SK-N-SH (cell line): ENCODE measurements at regions not wholly inside any gene's neighbourhood (a gene's known extent, or its start where the extent isn't known, plus 50 kb on each side); places are given as distances from the start of the nearest gene placed in this dataset.
A peak's percentile ranks its signal among the peaks of the same experiment; 100 is the strongest.

Experiments
- CTCF ChIA-PET: fragments of 300-600, 350-600 bp; formaldehyde crosslinking; extraction: SDS; loops from one replicate; lab custom pipeline; 2021; lab: Yijun Ruan, JAX
- POLR2A ChIA-PET: fragments of 350-600 bp; sonication (Branson Sonifier 250); formaldehyde crosslinking; extraction: SDS; loops from one replicate; lab custom pipeline; 2020; ENCODE audit warnings: antibody characterized with exemption, inconsistent platforms; lab: Yijun Ruan, JAX
- DNase-seq: peaks from one replicate; pipeline ENCODE4 v3.0.0; 2012
- H2AFZ ChIP-seq: fragments of 200-600 bp; sonication (generic); 2 replicates; pipeline ENCODE4 v1.8.1; 2016; ENCODE audit warnings: antibody characterized with exemption, mild to moderate bottlenecking, low read depth
- H3F3A ChIP-seq: fragments of 200-600 bp; sonication (generic); replicated peaks from 2 replicates; pipeline ENCODE3; 2016; ENCODE audit warnings: antibody characterized with exemption, mild to moderate bottlenecking; ENCODE audit not compliant: insufficient read depth
- H3K27ac ChIP-seq, 2 experiments: fragments of 200-500 bp in 1 of 2; fragments of 200-600 bp in 1 of 2; sonication (Bioruptor generic) in 1 of 2; sonication (generic), shearing (Covaris generic) in 1 of 2; 2 replicates each; pipeline versions ENCODE4 v1.5.1 to v1.6.1; 2014 to 2016; ENCODE audit warnings: low read depth in 2 of 2, inconsistent platforms in 1 of 2, low read length in 1 of 2, mild to moderate bottlenecking in 1 of 2, mixed read lengths in 1 of 2
- H3K27me3 ChIP-seq: fragments of 200-600 bp; sonication (generic), shearing (Covaris generic); 2 replicates; pipeline ENCODE4 v1.6.1; 2016; ENCODE audit warnings: mixed run types; ENCODE audit not compliant: insufficient read depth
- H3K36me3 ChIP-seq, 2 experiments: fragments of 200-500 bp in 1 of 2; fragments of 200-600 bp in 1 of 2; sonication (Bioruptor generic) in 1 of 2; sonication (generic) in 1 of 2; replicated peaks in 1 of 2; 2 replicates each; pipeline versions ENCODE3 to v1.5.1; 2014 to 2016; ENCODE audit warnings: low read length in 1 of 2, mild to moderate bottlenecking in 1 of 2; ENCODE audit not compliant: insufficient read depth in 2 of 2, control insufficient read depth in 1 of 2
- H3K4me1 ChIP-seq, 2 experiments: fragments of 200-500 bp in 1 of 2; fragments of 200-600 bp in 1 of 2; sonication (Bioruptor generic) in 1 of 2; sonication (generic), shearing (Covaris generic) in 1 of 2; 2 replicates each; pipeline versions ENCODE4 v1.5.1 to v1.6.1; 2014 to 2016; ENCODE audit warnings: low read depth in 1 of 2, low read length in 1 of 2, mixed run types in 1 of 2; ENCODE audit not compliant: insufficient read depth in 2 of 2, control insufficient read depth in 1 of 2
- H3K4me2 ChIP-seq: fragments of 200-600 bp; sonication (generic), shearing (Covaris generic); 2 replicates; pipeline ENCODE4 v1.6.1; 2017; ENCODE audit warnings: mixed run types
- H3K4me3 ChIP-seq, 2 experiments: fragments of 200-500 bp in 1 of 2; fragments of 200-600 bp in 1 of 2; sonication (Bioruptor generic) in 1 of 2; sonication (generic), shearing (Covaris generic) in 1 of 2; 2 replicates each; pipeline versions ENCODE4 v1.5.1 to v1.8.1; 2014 to 2016; ENCODE audit warnings: low read depth in 2 of 2, inconsistent platforms in 1 of 2, low read length in 1 of 2, mild to moderate bottlenecking in 1 of 2, mixed read lengths in 1 of 2, moderate library complexity in 1 of 2
- H3K79me2 ChIP-seq: fragments of 200-600 bp; sonication (generic); 2 replicates; pipeline ENCODE4 v1.8.1; 2017; ENCODE audit warnings: mild to moderate bottlenecking; ENCODE audit not compliant: insufficient read depth
- H3K9ac ChIP-seq: fragments of 200-600 bp; sonication (generic); 2 replicates; pipeline ENCODE4 v1.6.1; 2017; ENCODE audit warnings: mixed run types
- H3K9me2 ChIP-seq: fragments of 200-600 bp; sonication (generic); 2 replicates; pipeline ENCODE4 v1.6.1; 2017; ENCODE audit warnings: mixed run types
- H3K9me3 ChIP-seq: fragments of 200-600 bp; sonication (generic); 2 replicates; pipeline ENCODE4 v1.6.1; 2017; ENCODE audit warnings: mixed run types, mild to moderate bottlenecking, moderate library complexity
- H4K20me1 ChIP-seq: fragments of 200-600 bp; sonication (generic); 2 replicates; pipeline ENCODE4 v1.6.1; 2017; ENCODE audit warnings: mild to moderate bottlenecking, mixed run types; ENCODE audit not compliant: insufficient read depth
- ELF1 ChIP-seq: IDR thresholded peaks from 2 replicates; pipeline ENCODE4 v1.4.0; 2012
- EZH2phosphoT487 ChIP-seq: fragments of 200-600 bp; sonication (generic); IDR thresholded peaks from 2 replicates; pipeline ENCODE4 v1.6.1; 2017; ENCODE audit warnings: low read depth, mixed run types, mild to moderate bottlenecking, antibody characterized with exemption, moderate library complexity, borderline replicate concordance
- FOSL2 ChIP-seq: IDR thresholded peaks from 2 replicates; pipeline ENCODE4 v1.4.0; 2012; ENCODE audit warnings: low read depth, mild to moderate bottlenecking, moderate library complexity, borderline replicate concordance
- FOXM1 ChIP-seq: IDR thresholded peaks from 2 replicates; pipeline ENCODE4 v1.4.0; 2012; ENCODE audit warnings: low read depth, mild to moderate bottlenecking
- NFIC ChIP-seq: IDR thresholded peaks from 2 replicates; pipeline ENCODE4 v1.4.0; 2012; ENCODE audit warnings: borderline replicate concordance
- RAD21 ChIP-seq: IDR thresholded peaks from 2 replicates; pipeline ENCODE4 v1.6.1; 2012; ENCODE audit warnings: mild to moderate bottlenecking, low read length
- RCOR1 ChIP-seq: fragments of 150-350 bp; IDR thresholded peaks from 2 replicates; pipeline ENCODE4 v1.6.1; 2017; ENCODE audit warnings: antibody characterized with exemption, low read length
- YY1 ChIP-seq: IDR thresholded peaks from 2 replicates; pipeline ENCODE4 v1.4.0; 2012; ENCODE audit warnings: low read depth, mild to moderate bottlenecking
- WGBS: methylation state at CpG from one replicate; pipeline ENCODE4 v1.1.6; 2017; ENCODE audit warnings: low lambda C conversion rate; 5-methylcytosine and 5-hydroxymethylcytosine counted together
- TF ChIP-seq, protein P1 (sequence below): IDR thresholded peaks from 2 replicates; pipeline ENCODE4 v1.4.0; 2012; ENCODE audit warnings: low read depth, borderline replicate concordance
- TF ChIP-seq, protein P2 (sequence below): IDR thresholded peaks from 2 replicates; pipeline ENCODE4 v1.6.1; 2012; ENCODE audit warnings: mild to moderate bottlenecking, low read depth, low read length, moderate library complexity

DNA sequence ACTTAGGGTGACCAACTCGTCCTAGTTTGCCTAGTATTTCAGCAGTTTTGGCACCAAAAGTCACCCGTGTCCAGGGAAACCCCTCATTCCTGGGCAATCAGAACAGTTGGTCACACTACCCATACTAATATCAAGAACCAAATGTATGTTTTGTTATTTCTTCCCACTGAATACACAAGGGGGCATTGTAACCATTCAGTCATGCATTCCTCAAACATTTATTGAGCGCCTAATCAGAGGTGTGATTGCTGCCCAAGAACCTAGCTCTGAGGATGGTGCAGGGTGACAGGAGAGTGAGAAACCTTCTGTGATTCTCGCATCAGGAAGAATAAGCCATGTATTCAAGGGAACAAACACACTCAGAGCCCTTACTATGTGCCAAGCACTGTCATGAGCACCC lies 69.8 kb upstream of the RAI2 start:
- TF ChIP-seq, protein P1, sequence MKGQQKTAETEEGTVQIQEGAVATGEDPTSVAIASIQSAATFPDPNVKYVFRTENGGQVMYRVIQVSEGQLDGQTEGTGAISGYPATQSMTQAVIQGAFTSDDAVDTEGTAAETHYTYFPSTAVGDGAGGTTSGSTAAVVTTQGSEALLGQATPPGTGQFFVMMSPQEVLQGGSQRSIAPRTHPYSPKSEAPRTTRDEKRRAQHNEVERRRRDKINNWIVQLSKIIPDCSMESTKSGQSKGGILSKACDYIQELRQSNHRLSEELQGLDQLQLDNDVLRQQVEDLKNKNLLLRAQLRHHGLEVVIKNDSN: no peak
- TF ChIP-seq NFIC (no peak), RAD21 (peak; percentile 33; the same call in 1 of the 2 replicates), RCOR1 (no peak)
- no peaks in the 10 kb centered on the region for H3K36me3 ChIP-seq
- no peaks in the 10 kb centered on the region for H4K20me1 ChIP-seq
- peaks cover 6% of the 10 kb centered on the region; the same call in 1 of the 2 replicates for H3K27me3 ChIP-seq
- no peaks in the 10 kb centered on the region for H3K9me2 ChIP-seq
- ChIA-PET POLR2A (no interaction called here), CTCF (interaction anchor here (1.2 kb wide), 1 partner anchor 14 kb away, joined by 5 read pairs; no protein-coding TSS in a partner anchor)
- no peaks in the 10 kb centered on the region for H3K79me2 ChIP-seq
- H3K4me2 ChIP-seq: no peak overlapping the region
- 17% methylated on average over 4 of the region's 4 CpGs for WGBS
- H3K9ac ChIP-seq: no peak overlapping the region
- H3K9me3 ChIP-seq: no peaks in the 10 kb centered on the region
- no peaks in the 10 kb centered on the region for H3K4me1 ChIP-seq
- H3K4me3 ChIP-seq: no peak overlapping the region
- no peak overlapping the region for H2AFZ ChIP-seq
- no peaks in the 10 kb centered on the region for H3F3A ChIP-seq
- no peak for DNase-seq
- no peak overlapping the region for H3K27ac ChIP-seq

DNA sequence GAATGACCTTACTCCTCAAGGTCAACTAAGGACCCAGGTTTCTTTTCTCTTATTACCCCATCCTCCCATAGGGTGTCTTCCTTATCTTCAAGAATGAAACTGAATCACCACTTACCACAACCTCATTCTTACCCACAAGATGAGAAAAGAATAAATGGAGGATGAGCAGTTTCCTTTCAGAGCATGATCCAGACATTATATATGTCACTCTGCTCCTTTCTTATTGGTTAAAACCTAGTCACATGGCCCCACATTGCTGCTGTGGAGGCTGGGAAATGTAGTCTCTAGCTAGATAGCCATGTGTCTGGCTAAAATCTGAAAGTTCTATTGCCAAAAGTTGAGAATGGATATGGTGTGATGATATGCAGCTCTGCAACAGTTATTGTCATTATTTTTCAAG lies 62.4 kb upstream of the RAI2 start:
- H4K20me1 ChIP-seq: no peaks in the 10 kb centered on the region
- DNase-seq: peak; percentile 23
- POLR2A ChIA-PET: no interaction called here
- H3K36me3 ChIP-seq: no peaks in the 10 kb centered on the region
- no peaks in the 10 kb centered on the region for H3K4me1 ChIP-seq
- H3K27me3 ChIP-seq: no peaks in the 10 kb centered on the region
- H3K9me2 ChIP-seq: no peaks in the 10 kb centered on the region
- CTCF ChIA-PET: interaction anchor here (0.9 kb wide), 1 partner anchor 21 kb away, joined by 3 read pairs; no protein-coding TSS in a partner anchor
- no peaks in the 10 kb centered on the region for H3F3A ChIP-seq
- H3K9ac ChIP-seq: no peak overlapping the region
- no peak overlapping the region for H3K27ac ChIP-seq
- no peak for TF ChIP-seq ELF1
- TF ChIP-seq, protein P1: peak; percentile 85
- no peak for TF ChIP-seq FOSL2
- TF ChIP-seq, protein P2, sequence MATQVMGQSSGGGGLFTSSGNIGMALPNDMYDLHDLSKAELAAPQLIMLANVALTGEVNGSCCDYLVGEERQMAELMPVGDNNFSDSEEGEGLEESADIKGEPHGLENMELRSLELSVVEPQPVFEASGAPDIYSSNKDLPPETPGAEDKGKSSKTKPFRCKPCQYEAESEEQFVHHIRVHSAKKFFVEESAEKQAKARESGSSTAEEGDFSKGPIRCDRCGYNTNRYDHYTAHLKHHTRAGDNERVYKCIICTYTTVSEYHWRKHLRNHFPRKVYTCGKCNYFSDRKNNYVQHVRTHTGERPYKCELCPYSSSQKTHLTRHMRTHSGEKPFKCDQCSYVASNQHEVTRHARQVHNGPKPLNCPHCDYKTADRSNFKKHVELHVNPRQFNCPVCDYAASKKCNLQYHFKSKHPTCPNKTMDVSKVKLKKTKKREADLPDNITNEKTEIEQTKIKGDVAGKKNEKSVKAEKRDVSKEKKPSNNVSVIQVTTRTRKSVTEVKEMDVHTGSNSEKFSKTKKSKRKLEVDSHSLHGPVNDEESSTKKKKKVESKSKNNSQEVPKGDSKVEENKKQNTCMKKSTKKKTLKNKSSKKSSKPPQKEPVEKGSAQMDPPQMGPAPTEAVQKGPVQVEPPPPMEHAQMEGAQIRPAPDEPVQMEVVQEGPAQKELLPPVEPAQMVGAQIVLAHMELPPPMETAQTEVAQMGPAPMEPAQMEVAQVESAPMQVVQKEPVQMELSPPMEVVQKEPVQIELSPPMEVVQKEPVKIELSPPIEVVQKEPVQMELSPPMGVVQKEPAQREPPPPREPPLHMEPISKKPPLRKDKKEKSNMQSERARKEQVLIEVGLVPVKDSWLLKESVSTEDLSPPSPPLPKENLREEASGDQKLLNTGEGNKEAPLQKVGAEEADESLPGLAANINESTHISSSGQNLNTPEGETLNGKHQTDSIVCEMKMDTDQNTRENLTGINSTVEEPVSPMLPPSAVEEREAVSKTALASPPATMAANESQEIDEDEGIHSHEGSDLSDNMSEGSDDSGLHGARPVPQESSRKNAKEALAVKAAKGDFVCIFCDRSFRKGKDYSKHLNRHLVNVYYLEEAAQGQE: no peak
- TF ChIP-seq YY1: no peak
- no peak for TF ChIP-seq EZH2phosphoT487
- no peak for TF ChIP-seq FOXM1
- no peaks in the 10 kb centered on the region for H3K9me3 ChIP-seq
- H3K4me2 ChIP-seq: no peak overlapping the region
- no peak overlapping the region for H3K4me3 ChIP-seq
- 0 out of 2 replicates have a peak overlapping the region, but pooled peaks have one; percentile 47 for H2AFZ ChIP-seq
- no peaks in the 10 kb centered on the region for H3K79me2 ChIP-seq
